HG03280 (cell line): ENCODE measurements at regions not wholly inside any gene's neighbourhood (a gene's known extent, or its start where the extent isn't known, plus 50 kb on each side); places are given as distances from the start of the nearest gene placed in this dataset.

Source experiments
- ATAC-seq: cut with Tn5 transposase; IDR thresholded peaks from one replicate; pipeline ENCODE4 v1.9.1; 2021; ENCODE audit warnings: mild to moderate bottlenecking, moderate library complexity; ENCODE audit not compliant: unreplicated experiment

DNA sequence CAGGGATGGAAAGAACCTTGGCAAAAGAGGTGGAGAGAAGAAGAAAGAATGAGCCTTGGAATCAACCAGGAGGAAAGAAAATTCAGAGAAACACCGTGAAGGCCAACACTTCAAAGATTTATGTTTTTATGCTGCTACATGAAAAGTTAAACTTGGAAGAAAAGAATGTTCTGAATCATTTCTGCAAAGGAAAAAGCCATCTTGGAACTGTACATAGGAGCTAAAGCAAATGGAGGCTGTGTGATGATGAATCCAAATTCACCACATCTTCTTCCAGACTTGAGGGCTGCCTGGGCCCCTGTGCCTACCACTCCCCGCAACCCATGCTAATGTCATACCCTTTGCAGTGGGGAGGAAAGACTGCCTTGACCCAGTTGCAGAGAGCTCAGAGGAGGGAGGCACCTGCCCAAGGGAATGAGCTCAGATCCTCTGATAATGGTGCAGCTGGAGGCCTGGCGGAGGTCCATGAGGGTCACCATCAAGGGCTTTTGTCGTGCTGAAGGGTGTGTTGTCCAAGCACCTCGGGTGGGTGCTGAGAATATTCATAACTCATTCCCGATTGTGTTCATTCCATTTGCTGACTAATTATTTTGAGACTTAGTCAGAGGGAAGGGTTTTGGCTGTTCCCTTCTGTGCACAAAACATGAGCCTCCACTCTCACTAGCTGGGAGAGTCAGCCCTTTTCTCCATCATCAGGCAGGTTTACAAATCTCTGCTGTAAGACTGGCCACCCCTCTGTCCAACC is 245.8 kb upstream of the JAG1 start:
- no peak for ATAC-seq

DNA sequence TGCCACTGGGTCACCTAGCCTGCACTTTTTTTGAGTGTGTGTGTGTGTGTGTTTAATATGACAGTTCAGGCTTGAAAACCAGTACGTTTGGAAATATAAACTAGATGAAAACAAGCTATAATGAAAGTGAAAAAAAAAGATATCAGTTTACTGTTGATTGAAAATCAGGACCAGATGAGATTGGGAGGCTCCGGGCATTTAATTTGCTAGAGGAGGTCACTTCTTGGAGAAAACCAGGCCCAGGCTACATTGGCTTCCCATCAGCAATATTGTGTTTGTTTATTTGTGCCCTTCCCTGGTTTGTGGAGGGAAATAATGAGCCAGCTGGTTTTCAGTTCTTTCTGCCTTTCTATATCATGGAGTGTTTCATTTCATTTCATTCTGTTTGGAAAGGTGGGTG is 246.6 kb upstream of the JAG1 start:
- no peak for ATAC-seq

DNA sequence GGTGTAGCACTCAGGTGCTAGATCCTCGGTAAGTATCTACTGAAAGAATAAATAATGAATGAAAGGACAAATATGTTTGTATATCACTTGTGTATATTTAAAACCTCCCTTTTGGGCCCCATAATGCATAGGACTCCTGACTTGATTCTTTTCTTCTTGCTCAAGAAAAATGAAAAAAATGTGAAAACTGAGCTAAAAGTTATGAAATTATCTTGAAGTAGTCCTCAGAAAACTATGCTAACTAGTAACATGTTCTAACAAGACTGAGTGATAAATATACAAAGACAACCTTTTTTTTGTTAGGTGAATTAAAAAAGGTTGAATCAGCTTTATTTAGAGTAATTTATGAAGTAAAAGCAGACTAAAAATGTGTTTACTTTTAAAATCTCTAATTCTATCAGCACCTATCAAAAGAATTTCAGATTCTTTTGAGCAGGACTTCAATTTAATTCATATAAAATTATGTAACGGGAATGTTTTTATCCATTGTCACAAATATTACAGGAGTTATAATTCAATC is 247.8 kb upstream of the JAG1 start:
- ATAC-seq: no peak

DNA sequence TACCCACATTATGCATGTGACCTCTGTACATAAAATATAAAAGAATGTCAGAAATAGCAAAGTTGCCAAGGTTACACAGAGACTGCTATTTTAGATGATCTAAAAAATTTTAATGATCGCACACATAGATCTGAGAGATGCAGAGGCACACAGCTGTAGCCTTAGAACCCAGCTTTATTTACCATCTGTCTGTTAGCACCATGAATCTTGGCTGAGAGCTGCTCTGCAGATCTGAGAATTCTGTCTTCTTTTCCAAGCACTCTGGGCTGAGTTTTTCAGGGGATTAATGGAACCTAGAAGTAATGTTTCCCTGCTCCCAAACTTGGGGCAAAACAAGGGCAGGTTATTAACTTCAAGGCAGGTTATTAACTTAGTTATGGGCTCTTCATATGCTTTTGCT is 248.7 kb upstream of the JAG1 start:
- ATAC-seq: no peak

DNA sequence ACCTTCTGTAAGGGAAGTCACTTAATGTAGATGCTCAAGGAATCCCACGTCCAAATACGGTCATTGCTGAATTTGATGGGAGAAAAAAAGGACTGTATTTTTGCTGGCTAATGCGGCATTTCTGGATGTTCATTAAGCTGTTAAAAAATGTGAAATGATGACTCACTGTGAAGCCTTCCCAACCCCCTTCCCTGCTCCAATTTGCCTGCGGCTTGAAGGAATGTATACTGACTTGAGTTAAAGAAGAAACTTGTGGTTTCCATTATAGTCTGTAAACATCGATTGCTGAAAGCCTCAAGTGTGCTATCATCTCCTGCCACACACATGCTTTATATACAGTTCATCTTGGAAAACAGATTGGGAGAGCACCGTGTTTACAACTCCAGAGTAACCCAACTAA is 249.1 kb upstream of the JAG1 start:
- ATAC-seq: no peak

DNA sequence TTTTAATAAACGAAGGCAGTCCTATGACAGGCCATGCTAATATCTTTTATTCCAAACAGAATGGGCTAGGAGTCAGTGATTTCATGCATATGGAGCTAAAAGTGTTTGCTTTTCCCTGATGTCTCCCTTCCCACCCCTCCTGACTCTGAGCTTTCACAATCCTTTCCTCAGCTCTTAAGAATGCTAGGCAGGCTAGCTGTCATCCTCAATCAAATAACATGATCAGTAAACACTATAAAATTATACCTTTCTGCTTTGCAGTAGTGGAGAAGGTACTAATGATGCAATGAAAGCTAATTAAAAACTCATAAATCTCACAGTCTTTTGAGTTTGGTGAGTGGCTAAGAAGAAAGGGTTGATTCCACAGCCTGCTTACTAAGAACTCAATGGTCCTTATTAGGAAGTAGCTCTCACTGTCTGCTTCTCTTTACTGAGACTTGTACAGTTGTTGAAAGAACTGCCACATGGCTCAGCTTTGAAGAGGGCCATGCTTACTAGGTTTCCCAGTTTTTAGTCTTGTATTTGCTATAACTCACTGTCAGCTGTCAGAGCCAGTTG is 250.9 kb upstream of the JAG1 start:
- no peak for ATAC-seq

DNA sequence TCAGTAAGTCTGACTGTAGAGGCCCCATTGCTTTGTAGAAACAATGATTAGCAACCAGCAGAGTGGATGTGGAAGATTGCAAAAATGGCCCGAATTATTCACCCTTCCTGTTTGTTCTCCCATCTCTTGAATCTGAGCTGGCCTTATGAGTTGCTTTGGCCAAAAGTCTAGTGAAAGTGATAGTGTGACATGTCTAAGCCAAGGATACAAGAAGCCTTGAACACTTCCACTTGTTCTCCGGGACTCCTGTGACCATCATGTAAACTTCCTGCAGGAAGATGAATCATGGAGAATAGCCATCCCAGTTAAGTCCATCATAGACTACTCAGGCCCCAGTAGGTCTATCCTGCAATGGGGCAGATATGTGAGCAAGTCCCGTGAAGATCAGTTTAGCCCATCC is 252.0 kb upstream of the JAG1 start:
- no peak for ATAC-seq

DNA sequence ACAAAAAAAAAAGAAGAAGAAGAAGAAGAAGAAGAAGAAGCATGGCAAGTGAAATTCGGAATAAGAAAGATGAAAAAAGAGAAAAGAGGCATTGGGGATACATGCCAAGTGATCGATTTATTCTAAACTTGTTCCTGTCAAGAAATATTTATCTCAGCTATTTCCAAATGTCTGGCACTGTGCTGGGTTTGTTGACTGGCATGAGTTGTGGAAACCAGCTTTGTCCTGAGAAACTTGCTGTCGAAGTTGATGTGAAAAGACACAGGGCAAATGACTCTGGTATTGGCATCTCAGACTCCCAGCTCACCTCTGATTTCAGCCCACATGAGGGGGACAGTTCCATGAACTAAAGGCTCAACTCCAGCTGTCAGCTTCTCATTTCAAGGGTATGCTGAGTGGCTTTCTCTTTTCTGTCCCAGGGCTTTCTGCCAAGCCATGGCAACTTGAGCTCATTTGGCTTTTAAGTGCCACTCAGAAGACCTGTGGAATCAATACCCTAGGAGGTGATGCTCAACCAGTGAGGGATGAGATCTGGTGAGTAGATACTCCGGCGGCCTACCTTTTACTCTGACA is 253.3 kb upstream of the JAG1 start:
- ATAC-seq: no peak

DNA sequence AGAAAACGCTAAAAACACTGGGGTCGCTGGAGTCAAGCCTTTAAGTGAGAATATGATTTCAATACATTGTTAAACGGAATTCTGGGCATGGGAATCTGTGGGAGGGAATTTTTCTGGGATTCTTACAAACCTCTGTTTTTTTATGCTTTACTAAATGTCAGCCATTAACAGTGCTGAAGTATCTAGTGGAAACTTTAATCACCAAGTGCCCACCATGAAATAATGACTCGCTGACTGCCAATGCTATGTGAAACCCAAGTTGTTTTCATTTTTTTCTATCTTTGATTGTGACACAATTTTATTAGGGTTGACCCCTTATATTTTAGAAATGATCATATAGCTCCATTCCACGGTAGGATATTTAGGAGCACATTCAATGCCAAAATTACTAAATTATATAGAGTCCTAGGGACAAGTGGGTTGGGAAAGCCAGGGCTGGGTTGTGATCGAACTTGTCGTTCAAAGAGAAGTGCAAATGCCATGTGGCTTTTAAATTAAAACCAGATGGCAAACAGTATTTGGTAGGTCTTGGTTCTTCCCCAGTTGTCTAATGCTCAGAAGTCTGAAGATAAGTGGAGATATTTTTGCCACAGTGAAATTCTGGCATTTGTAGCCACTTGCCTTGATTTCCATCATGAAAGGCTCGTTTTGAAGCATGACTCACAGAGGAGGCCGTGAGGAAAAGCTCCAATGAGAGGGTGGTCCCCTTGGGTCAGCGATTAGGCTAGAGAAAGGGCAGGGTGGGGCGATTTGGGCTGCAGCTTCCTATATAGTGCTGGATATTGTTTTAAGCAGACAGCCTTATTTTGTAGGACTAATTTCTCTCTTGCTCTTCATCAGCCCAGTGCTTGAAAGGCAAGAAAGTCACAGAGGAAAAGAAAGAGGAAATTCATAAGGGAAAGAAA is 254.4 kb upstream of the JAG1 start:
- no peak for ATAC-seq

DNA sequence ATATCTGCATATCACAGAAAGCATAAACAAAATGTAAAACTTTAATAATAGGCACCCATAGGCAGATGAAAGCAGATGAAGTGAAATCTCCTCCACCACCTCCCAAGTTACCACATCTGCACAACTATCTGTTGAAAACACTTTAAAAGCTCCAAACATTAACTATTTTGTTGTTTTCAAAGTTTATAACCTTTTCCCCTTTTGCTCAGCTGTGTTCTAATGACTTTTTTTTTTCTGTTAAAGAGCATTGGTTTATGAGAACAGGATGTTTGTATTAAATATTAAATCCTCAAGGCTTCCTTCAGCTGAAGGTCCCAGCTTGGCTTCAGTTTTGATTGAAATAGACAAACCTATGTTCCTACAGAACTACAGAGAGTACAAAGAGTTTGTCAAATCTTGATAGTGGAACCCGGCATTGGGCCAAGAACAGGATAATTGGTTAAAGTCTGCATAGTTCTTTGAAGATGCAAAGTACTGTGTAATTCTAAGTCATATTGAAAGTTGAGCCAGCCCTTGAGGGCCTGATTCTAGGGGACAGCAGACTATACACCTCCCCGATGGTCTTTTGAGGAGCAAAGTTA is 255.1 kb upstream of the JAG1 start:
- no peak for ATAC-seq

DNA sequence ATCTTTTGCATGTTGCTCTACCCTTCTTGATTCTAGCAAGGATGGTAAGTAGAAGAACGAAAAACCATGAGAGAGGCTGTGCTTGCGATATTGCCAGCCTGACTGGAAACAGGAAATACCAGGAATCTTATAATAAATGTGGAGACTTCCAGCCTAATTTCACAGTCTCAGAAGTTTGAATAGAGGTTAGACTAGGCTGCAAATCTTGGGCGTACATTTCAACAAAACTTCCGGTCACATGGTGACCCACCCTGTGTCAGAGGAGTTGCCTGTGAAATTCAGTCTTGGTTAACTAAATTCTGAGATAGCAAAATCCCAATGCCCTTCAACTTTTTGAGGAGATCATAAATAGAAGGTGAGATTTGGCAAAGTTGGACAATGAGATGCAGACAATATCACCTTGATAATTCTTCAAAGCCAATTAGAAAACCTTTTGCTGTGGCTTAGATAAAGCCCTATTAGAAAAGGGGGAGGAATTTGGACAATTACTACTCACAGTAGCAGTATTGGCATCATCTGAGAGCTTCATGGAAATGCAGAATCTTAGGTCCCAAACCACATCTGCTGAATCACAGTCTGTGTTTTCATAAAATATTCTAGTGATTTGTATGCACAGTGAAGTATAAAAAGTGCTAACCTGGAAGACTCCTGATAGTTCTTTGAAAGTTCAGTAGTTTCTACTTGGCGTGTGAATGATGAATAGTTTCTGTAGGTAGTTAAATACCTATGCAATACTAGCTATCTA is 262.0 kb upstream of the JAG1 start:
- ATAC-seq: no peak

DNA sequence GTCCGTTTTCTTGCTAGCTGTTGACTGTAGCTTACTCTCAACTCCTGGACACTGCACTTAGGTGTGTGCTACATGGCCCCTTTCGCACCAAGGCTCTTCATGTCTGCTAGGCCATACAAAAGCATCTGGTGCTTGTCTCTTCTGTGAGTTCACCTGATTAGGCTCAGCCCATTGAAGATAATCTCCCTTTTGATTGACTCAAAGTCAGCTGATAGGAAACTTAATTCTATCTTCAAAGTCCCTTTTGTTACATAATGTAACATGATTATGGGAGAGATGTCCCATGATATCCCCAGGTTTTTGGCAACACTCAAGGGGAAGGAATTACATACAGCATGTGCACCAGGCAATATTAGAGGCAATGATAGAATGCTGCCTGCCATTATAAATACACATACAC is 263.0 kb upstream of the JAG1 start:
- no peak for ATAC-seq

DNA sequence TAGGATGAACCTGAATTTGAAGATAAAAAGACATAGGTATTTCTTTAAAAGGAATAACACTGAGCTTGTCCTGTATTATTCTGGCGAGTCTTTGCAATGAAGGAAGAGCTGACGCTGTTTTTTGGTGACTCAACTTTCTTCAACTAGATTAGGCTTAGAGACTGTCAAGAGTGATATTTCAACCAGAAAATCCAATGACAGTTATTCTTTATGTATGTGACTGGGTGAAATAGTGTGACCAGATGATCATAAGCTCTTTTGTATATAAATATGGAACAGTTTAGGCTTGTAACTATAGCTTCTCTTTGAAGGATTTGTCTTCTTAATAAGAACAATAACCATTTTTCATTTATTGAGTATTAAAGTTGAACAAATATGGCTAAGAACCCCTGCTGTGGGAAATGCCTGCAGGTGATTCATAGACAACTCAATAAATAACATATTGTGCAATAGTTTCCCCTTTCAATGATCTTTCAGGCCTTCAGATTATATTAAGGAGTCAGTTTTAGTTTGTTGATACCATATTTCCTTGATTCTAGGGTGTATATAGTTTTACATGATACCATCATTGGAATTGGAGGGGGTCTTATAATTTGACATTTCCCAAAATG is 265.6 kb upstream of the JAG1 start:
- ATAC-seq: no peak

DNA sequence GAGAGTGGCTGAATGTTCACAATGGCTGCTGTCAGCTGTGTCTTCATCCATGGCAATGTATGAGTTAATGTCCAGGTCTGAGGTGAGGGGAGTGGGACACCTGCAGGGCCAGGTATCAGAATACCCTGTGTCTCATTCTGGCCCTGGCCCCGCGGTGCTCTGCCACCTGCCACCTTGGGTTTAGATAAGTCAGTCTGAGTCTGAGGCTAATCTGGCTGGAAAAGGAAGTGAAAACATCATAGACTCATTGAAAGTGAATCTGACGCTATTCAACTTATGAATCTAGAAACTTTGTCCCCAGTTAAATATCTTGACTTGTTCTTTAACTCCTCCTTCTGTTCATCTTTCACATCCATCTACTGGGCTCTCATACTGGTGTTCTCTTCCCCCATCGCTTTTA is 267.1 kb upstream of the JAG1 start:
- ATAC-seq: peak; percentile 98

DNA sequence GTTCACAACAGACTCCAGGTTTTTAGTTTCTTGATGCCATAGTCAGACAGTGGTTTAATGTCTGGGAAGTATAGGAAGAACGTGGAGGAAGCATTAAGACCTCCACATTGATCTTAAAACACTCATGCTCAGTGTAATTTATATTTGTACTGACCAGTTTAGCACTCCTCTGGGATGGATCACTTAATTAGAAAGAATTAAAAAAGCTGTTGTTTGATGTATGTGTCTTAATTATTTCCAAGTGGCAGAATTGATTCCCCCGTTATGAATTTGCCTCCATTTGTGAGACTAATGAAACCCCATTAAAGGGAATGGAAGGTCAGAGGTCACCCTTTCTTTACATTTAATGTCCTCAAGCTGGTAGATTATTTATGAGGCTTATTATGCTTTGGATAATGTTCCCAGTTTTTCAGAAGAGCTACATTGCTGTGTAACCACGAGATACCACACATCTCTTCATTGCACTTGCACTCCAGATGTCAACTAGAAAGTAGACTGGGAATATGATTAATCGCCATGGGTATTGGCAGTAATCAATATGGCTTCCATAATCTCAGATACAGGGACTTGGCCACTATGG is 270.0 kb upstream of the JAG1 start:
- no peak for ATAC-seq

DNA sequence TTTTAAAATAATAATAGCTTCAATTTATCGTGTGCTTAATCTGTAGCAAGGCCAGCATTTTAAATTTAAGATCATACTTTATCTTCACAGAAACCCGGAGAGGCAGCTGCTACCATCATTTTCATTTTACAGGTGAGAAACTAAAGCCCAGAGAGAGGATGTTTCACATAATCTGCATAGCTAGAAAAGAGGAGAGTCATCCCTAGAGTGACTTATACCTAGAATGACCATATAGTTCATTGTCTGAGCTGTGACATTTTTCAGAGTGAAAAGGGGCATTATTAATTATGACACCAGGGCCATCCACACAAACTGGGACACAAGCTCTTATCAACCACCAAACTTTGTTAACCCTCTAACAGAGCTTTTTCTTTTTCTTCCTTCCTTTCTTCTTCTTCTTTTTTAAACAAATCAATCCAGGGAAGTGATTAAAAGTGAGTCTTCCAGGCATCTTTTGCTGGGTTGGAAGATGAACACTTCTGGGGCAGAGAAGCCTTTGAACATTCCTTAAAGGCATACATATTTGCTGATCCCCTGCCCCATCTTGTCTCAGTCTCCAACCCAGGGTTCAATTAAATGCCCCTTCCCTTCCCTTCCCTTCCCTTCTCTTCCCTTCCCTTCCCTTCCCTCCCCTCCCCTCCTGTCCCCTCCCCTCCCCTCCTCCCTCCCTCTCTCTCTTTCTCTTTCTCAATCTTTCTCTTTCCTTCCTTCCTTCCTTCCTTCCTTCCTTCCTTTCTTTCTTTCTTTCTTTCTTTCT is 272.5 kb upstream of the JAG1 start:
- ATAC-seq: peak; percentile 85

DNA sequence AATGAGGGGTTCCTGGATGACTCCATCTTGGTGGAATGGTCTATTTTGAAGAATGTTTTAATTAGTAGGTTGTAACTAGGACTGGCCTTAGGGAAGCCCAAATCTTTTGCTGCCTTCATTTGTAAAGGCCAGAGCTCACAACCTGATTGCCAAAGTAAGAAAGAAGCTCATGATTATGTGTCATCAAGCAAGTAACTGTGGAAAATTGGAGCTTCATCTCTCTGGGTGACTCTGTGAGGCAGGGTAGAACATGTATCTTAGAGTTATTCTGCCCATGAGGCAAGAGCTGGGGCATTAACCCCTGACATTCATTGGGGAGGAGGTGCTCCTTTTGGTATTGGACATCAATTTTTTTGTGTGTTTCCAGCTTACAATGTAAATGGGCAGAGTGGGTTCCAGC is 273.9 kb upstream of the JAG1 start:
- ATAC-seq: no peak

DNA sequence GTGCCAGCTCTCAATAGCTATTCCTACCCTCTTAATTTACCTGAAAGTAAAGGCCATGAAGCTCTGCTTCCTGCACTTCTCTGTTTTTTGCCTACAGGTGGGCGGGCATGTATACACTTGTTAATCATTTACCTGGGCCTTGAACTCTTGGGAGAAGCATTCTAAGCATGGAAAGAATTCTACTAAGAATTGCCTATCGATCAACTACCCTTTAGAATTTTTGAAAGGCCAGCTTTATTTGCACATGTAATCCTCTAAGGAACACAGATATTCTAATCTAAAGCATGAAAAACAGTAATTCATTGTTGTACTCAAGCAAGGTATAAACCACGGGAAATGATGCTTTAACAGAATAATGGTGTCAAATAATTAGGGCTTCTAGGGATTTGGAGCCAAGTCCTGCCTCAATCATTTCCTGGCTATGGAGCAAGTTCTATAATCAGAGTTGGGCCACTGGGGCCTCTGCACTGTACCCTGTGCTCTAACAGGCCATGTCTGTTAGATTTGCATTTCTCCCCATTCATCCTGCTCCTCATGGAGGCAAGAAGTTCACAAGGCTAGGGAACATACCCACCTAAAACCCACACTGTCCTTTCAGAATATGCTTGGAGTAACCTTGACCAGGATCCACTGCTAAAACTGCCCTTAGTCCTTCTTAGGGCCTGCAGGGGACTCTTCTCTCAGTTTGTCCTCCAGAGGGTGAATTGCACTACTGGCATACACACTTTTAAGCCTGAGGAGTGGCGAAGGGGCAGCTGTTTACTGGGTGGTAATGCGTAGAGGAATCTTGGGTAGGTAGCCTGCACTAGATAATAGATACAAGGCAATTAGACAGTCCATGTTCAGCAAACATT is 276.4 kb upstream of the JAG1 start:
- ATAC-seq: no peak
